ENCODE measurements at regions not wholly inside any gene's neighbourhood (a gene's known extent, or its start where the extent isn't known, plus 50 kb on each side); places are given as distances from the start of the nearest gene placed in this dataset.

GRCh38 chr11:79931692-79932091 is 490.9 kb upstream of the TENM4 start:
- in situ Hi-C loops (cut with MboI; ENCODE audit: low sequenced_read_pairs), result no loop called here
- no peaks in the 10 kb centered on the region for H3K36me3 ChIP-seq (replicated peaks)
- DNase-seq (ENCODE audit: low spot score in 2 of 2), result no peak
- peaks cover 9% of the 10 kb centered on the region for H3K27me3 ChIP-seq (ENCODE audit: low read depth)
- no peaks in the 10 kb centered on the region for H3K4me1 ChIP-seq
- no peak overlapping the region for H3K4me3 ChIP-seq
- no peaks in the 10 kb centered on the region for H3K9me3 ChIP-seq

GRCh38 chr11:79926707-79927106 is 485.9 kb upstream of the TENM4 start:
- Histone ChIP-seq H3K9me3 (no peaks in the 10 kb centered on the region), H3K27me3 (ENCODE audit: low read depth) (peaks cover 2% of the 10 kb centered on the region; the same call in 1 of the 2 replicates), H3K36me3 (replicated peaks) (no peaks in the 10 kb centered on the region), H3K4me1 (no peaks in the 10 kb centered on the region), H3K4me3 (no peak overlapping the region)
- in situ Hi-C loops (cut with MboI; ENCODE audit: low sequenced_read_pairs), result no loop called here
- no peak for DNase-seq (ENCODE audit: low spot score in 2 of 2)

GRCh38 chr11:79925570-79925969 is 484.7 kb upstream of the TENM4 start:
- Histone ChIP-seq H3K27me3 (ENCODE audit: low read depth) (no peaks in the 10 kb centered on the region), H3K4me3 (no peak overlapping the region), H3K9me3 (no peaks in the 10 kb centered on the region), H3K4me1 (no peaks in the 10 kb centered on the region), H3K36me3 (replicated peaks) (no peaks in the 10 kb centered on the region)
- in situ Hi-C loops (cut with MboI; ENCODE audit: low sequenced_read_pairs), result no loop called here
- no peak for DNase-seq (ENCODE audit: low spot score in 2 of 2)

- no peak for DNase-seq (ENCODE audit: low spot score in 2 of 2)
- Histone ChIP-seq H3K4me1 (no peaks in the 10 kb centered on the region), H3K4me3 (no peak overlapping the region), H3K9me3 (no peaks in the 10 kb centered on the region), H3K27me3 (ENCODE audit: low read depth) (no peaks in the 10 kb centered on the region), H3K36me3 (replicated peaks) (no peaks in the 10 kb centered on the region)
- in situ Hi-C loops (cut with MboI; ENCODE audit: low sequenced_read_pairs), result no loop called here
Observed at GRCh38 chr11:79922641-79923040, 481.8 kb upstream of the TENM4 start.

- no peak for DNase-seq (ENCODE audit: low spot score in 2 of 2)
- Histone ChIP-seq H3K4me3 (no peak overlapping the region), H3K27me3 (ENCODE audit: low read depth) (no peaks in the 10 kb centered on the region), H3K9me3 (no peaks in the 10 kb centered on the region), H3K4me1 (no peaks in the 10 kb centered on the region), H3K36me3 (replicated peaks) (no peaks in the 10 kb centered on the region)
- in situ Hi-C loops (cut with MboI; ENCODE audit: low sequenced_read_pairs), result no loop called here
Observed at GRCh38 chr11:79920480-79920879, 479.6 kb upstream of the TENM4 start.

GRCh38 chr11:79919350-79919749 is 478.5 kb upstream of the TENM4 start:
- Histone ChIP-seq H3K9me3 (no peaks in the 10 kb centered on the region), H3K4me3 (no peak overlapping the region), H3K27me3 (ENCODE audit: low read depth) (no peaks in the 10 kb centered on the region), H3K4me1 (no peaks in the 10 kb centered on the region), H3K36me3 (replicated peaks) (no peaks in the 10 kb centered on the region)
- in situ Hi-C loops (cut with MboI; ENCODE audit: low sequenced_read_pairs), result no loop called here
- no peak for DNase-seq (ENCODE audit: low spot score in 2 of 2)

- DNase-seq (ENCODE audit: low spot score in 2 of 2), result no peak
- H3K27me3 ChIP-seq (ENCODE audit: low read depth), result no peaks in the 10 kb centered on the region
- in situ Hi-C loops (cut with MboI; ENCODE audit: low sequenced_read_pairs), result no loop called here
- H3K4me1 ChIP-seq, result no peaks in the 10 kb centered on the region
- no peak overlapping the region for H3K4me3 ChIP-seq
- H3K9me3 ChIP-seq, result no peaks in the 10 kb centered on the region
- no peaks in the 10 kb centered on the region for H3K36me3 ChIP-seq (replicated peaks)
Observed at GRCh38 chr11:79918846-79919245, 478.0 kb upstream of the TENM4 start.

GRCh38 chr11:79906164-79906563 is 465.3 kb upstream of the TENM4 start:
- H3K4me1 ChIP-seq, result no peaks in the 10 kb centered on the region
- in situ Hi-C loops (cut with MboI; ENCODE audit: low sequenced_read_pairs), result no loop called here
- H3K9me3 ChIP-seq, result no peaks in the 10 kb centered on the region
- H3K36me3 ChIP-seq (replicated peaks), result no peaks in the 10 kb centered on the region
- DNase-seq (ENCODE audit: low spot score in 2 of 2), result no peak
- no peaks in the 10 kb centered on the region for H3K27me3 ChIP-seq (ENCODE audit: low read depth)
- no peak overlapping the region for H3K4me3 ChIP-seq

GRCh38 chr11:79902493-79902892 is 461.7 kb upstream of the TENM4 start:
- no peaks in the 10 kb centered on the region for H3K27me3 ChIP-seq (ENCODE audit: low read depth)
- in situ Hi-C loops (cut with MboI; ENCODE audit: low sequenced_read_pairs), result no loop called here
- no peaks in the 10 kb centered on the region for H3K36me3 ChIP-seq (replicated peaks)

GRCh38 chr11:79897896-79898295 is 457.1 kb upstream of the TENM4 start:
- H3K27me3 ChIP-seq (ENCODE audit: low read depth), result peaks cover 1% of the 10 kb centered on the region
- no peak for DNase-seq (ENCODE audit: low spot score in 2 of 2)
- no peaks in the 10 kb centered on the region for H3K4me1 ChIP-seq
- H3K4me3 ChIP-seq, result no peak overlapping the region
- H3K36me3 ChIP-seq (replicated peaks), result no peaks in the 10 kb centered on the region
- H3K9me3 ChIP-seq, result no peaks in the 10 kb centered on the region
- in situ Hi-C loops (cut with MboI; ENCODE audit: low sequenced_read_pairs), result no loop called here

More at GRCh38 chr11:79902493-79902892, 461.7 kb upstream of the TENM4 start:
- no peak for DNase-seq (ENCODE audit: low spot score in 2 of 2)
- no peak overlapping the region for H3K4me3 ChIP-seq
- H3K9me3 ChIP-seq, result no peaks in the 10 kb centered on the region
- no peaks in the 10 kb centered on the region for H3K4me1 ChIP-seq

- Histone ChIP-seq H3K4me1 (no peaks in the 10 kb centered on the region), H3K9me3 (no peaks in the 10 kb centered on the region), H3K4me3 (no peak overlapping the region), H3K27me3 (ENCODE audit: low read depth) (peaks cover 6% of the 10 kb centered on the region), H3K36me3 (replicated peaks) (no peaks in the 10 kb centered on the region)
- in situ Hi-C loops (cut with MboI; ENCODE audit: low sequenced_read_pairs), result no loop called here
- no peak for DNase-seq (ENCODE audit: low spot score in 2 of 2)
Observed at GRCh38 chr11:79896258-79896657, 455.4 kb upstream of the TENM4 start.

- H3K9me3 ChIP-seq, result no peaks in the 10 kb centered on the region
- H3K36me3 ChIP-seq (replicated peaks), result no peaks in the 10 kb centered on the region
- no peak overlapping the region for H3K4me3 ChIP-seq
- in situ Hi-C loops (cut with MboI; ENCODE audit: low sequenced_read_pairs), result no loop called here
- H3K27me3 ChIP-seq (ENCODE audit: low read depth), result peaks cover 6% of the 10 kb centered on the region
- no peak for DNase-seq (ENCODE audit: low spot score in 2 of 2)
- H3K4me1 ChIP-seq, result no peaks in the 10 kb centered on the region
Observed at GRCh38 chr11:79894111-79894510, 453.3 kb upstream of the TENM4 start.

GRCh38 chr11:79890272-79890671 is 449.4 kb upstream of the TENM4 start:
- no peaks in the 10 kb centered on the region for H3K9me3 ChIP-seq
- H3K27me3 ChIP-seq (ENCODE audit: low read depth), result peaks cover 6% of the 10 kb centered on the region
- no peak overlapping the region for H3K4me3 ChIP-seq
- H3K36me3 ChIP-seq (replicated peaks), result no peaks in the 10 kb centered on the region
- H3K4me1 ChIP-seq, result no peaks in the 10 kb centered on the region
- no peak for DNase-seq (ENCODE audit: low spot score in 2 of 2)
- in situ Hi-C loops (cut with MboI; ENCODE audit: low sequenced_read_pairs), result no loop called here

- DNase-seq (ENCODE audit: low spot score in 2 of 2), result no peak
- Histone ChIP-seq H3K36me3 (replicated peaks) (no peaks in the 10 kb centered on the region), H3K4me3 (no peak overlapping the region), H3K9me3 (no peaks in the 10 kb centered on the region; the same call in 1 of the 2 replicates), H3K4me1 (no peaks in the 10 kb centered on the region), H3K27me3 (ENCODE audit: low read depth) (no peaks in the 10 kb centered on the region)
- in situ Hi-C loops (cut with MboI; ENCODE audit: low sequenced_read_pairs), result no loop called here
Observed at GRCh38 chr11:79864882-79865281, 424.1 kb upstream of the TENM4 start.

- no peaks in the 10 kb centered on the region; the same call in 1 of the 2 replicates for H3K27me3 ChIP-seq (ENCODE audit: low read depth)
- no peaks in the 10 kb centered on the region for H3K36me3 ChIP-seq (replicated peaks)
- H3K4me3 ChIP-seq, result no peak overlapping the region
- in situ Hi-C loops (cut with MboI; ENCODE audit: low sequenced_read_pairs), result no loop called here
- DNase-seq (ENCODE audit: low spot score in 2 of 2), result no peak
- H3K9me3 ChIP-seq, result no peaks in the 10 kb centered on the region; the same call in 1 of the 2 replicates
- no peaks in the 10 kb centered on the region for H3K4me1 ChIP-seq
Observed at GRCh38 chr11:79860336-79860735, 419.5 kb upstream of the TENM4 start.

All from HAP-1 (cell line).